Left ventricle myocardium inferior (tissue), 1 donor: ENCODE measurements at regions not wholly inside any gene's neighbourhood (a gene's known extent, or its start where the extent isn't known, plus 50 kb on each side); places are given as distances from the start of the nearest gene placed in this dataset.
"Not testable (repeated sequence)": the region's sequence is repeated elsewhere in the genome, so short reads cannot be mapped to it uniquely, and the experiment has no call there.

Experiments
- DNase-seq: peaks from one replicate; pipeline ENCODE4 v3.0.0-alpha.2; 2020
- H3K27ac ChIP-seq: fragments of 200-600 bp; replicated peaks from 2 replicates; pipeline ENCODE4 v1.8.0; 2021
- H3K27me3 ChIP-seq: fragments of 200-600 bp; 2 replicates; pipeline ENCODE4 v1.8.0; 2021; ENCODE audit warnings: low read depth
- H3K36me3 ChIP-seq: fragments of 200-600 bp; 2 replicates; pipeline ENCODE4 v1.8.0; 2021
- H3K4me1 ChIP-seq: fragments of 200-600 bp; 2 replicates; pipeline ENCODE4 v1.8.0; 2021
- H3K4me3 ChIP-seq: fragments of 200-600 bp; 2 replicates; pipeline ENCODE4 v1.8.0; 2021; ENCODE audit warnings: mild to moderate bottlenecking, moderate library complexity
- H3K9me3 ChIP-seq: fragments of 200-600 bp; replicated peaks from 2 replicates; pipeline ENCODE4 v1.8.0; 2021
- intact Hi-C: fragments of 100-400 bp; cut with micrococcal nuclease; formaldehyde crosslinking; loops from one replicate; pipeline ENCODE4 v1.11.0; 2022
- TF ChIP-seq, protein P1 (sequence below): fragments of 200-600 bp; IDR thresholded peaks from 2 replicates; pipeline ENCODE4 v1.8.0; 2021; ENCODE audit warnings: antibody characterized with exemption, mild to moderate bottlenecking, borderline replicate concordance
- donor health status: DM: no; HTN: yes; CAD: no; lungs with severe emphysema.

DNA sequence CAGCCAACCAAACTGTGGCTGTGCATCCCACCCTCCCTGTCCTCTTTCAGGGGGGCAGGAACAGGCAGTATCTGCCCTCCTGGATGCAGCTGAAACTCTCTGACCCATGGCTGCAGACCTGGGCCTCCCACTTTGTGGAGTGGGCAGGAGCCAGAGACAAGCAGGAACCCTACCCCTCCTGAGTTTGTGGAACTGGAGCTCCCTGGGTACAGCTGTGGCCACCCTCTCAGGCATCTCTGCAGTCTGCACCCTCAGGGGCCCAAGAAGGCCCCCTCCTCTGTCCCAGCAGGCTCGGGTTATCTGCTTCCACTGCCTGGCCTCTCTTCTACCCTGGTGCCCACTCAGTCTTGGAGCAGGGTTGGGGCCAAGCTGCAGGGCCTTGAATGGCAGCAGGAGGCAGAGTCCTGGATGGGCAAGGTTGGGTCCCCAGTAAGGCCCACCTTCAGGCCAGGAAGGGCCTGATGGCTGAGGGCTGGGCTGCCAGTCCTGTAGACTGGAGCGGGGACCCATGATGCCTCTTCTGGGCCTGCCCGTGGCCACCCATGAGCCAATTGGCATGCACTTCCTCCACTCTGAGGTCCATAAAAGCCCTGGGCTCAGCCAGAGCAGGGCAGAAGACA, 619.9 kb downstream of the KIF4B start:
- TF ChIP-seq, protein P1, sequence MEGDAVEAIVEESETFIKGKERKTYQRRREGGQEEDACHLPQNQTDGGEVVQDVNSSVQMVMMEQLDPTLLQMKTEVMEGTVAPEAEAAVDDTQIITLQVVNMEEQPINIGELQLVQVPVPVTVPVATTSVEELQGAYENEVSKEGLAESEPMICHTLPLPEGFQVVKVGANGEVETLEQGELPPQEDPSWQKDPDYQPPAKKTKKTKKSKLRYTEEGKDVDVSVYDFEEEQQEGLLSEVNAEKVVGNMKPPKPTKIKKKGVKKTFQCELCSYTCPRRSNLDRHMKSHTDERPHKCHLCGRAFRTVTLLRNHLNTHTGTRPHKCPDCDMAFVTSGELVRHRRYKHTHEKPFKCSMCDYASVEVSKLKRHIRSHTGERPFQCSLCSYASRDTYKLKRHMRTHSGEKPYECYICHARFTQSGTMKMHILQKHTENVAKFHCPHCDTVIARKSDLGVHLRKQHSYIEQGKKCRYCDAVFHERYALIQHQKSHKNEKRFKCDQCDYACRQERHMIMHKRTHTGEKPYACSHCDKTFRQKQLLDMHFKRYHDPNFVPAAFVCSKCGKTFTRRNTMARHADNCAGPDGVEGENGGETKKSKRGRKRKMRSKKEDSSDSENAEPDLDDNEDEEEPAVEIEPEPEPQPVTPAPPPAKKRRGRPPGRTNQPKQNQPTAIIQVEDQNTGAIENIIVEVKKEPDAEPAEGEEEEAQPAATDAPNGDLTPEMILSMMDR, result no peak
- H3K4me3 ChIP-seq, result no peak overlapping the region
- intact Hi-C loops, result no loop called here
- H3K27me3 ChIP-seq, result no peaks in the 10 kb centered on the region
- no peak overlapping the region for H3K27ac ChIP-seq
- no peak for DNase-seq
- no peaks in the 10 kb centered on the region for H3K4me1 ChIP-seq
- no peaks in the 10 kb centered on the region for H3K36me3 ChIP-seq
- no peaks in the 10 kb centered on the region for H3K9me3 ChIP-seq

DNA sequence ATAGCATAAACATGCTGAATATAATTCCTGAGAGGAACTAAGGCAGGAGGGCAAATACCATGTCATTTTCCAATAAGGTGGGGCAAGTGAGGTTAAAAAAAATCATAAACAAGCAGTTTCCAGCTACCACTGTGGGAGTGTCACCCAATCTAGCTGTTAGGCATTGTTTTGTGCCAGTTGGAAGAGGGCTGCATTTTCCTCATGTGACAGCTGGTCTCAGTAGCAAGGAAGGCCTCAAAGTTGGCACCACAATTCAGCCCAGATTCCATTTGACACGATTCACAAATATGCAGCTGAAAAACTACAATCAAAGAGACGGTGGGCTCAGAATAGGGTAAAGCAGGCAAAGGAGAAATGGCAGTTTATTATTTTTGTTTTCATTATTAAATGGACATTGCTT, 636.1 kb downstream of the KIF4B start:
- Histone ChIP-seq H3K4me3 (no peak overlapping the region), H3K36me3 (no peaks in the 10 kb centered on the region), H3K9me3 (no peaks in the 10 kb centered on the region), H3K27ac (no peak overlapping the region), H3K27me3 (no peaks in the 10 kb centered on the region), H3K4me1 (peaks cover 5% of the 10 kb centered on the region)
- intact Hi-C loops, result no loop called here
- TF ChIP-seq, protein P1, result no peak
- DNase-seq, result no peak

DNA sequence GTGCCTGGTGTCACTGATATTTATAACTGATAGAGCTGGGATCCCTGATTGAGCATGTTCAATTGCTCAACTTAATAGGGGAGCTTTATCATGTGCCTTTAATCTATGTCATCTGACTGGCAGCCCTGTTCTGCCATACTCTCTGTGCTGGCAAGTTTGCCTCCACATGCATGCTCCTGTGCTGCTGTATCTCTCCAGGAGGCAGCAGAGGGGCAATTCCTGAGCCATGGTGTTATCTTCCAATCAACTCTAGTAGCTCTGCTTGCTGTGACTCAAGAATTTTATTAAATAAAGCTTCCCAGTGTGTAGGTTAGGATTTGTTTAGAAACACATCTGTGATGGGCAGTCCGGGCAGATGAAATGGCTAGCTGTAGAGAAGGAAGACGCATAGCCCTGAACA, 642.0 kb downstream of the KIF4B start:
- TF ChIP-seq, protein P1, result no peak
- Histone ChIP-seq H3K27me3 (no peaks in the 10 kb centered on the region), H3K4me3 (no peak overlapping the region), H3K9me3 (no peaks in the 10 kb centered on the region), H3K27ac (no peak overlapping the region), H3K36me3 (no peaks in the 10 kb centered on the region), H3K4me1 (no peaks in the 10 kb centered on the region)
- intact Hi-C loops, result no loop called here
- DNase-seq, result no peak

DNA sequence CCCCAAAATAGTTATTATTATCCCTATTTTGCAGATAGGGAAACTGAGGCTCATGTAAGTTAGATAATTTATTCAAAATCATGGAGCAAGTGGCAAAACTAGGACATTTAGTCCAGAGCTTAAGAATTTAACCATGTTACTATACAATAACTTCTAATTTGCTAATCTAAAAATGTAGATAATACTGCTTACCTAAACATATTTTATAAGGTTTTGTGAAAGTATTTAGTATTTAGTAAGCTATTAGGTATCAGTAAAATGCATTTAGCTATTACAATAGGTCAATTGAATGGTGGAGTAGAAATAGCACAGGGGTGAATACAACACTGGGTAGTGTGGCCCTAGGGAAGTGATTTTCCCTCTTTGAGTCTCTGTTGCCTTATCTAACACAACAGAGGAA, 648.3 kb downstream of the KIF4B start:
- Histone ChIP-seq H3K9me3 (no peaks in the 10 kb centered on the region), H3K27me3 (no peaks in the 10 kb centered on the region), H3K36me3 (no peaks in the 10 kb centered on the region), H3K4me3 (no peak overlapping the region), H3K4me1 (no peaks in the 10 kb centered on the region), H3K27ac (no peak overlapping the region)
- intact Hi-C loops, result no loop called here
- TF ChIP-seq, protein P1, result no peak
- no peak for DNase-seq

DNA sequence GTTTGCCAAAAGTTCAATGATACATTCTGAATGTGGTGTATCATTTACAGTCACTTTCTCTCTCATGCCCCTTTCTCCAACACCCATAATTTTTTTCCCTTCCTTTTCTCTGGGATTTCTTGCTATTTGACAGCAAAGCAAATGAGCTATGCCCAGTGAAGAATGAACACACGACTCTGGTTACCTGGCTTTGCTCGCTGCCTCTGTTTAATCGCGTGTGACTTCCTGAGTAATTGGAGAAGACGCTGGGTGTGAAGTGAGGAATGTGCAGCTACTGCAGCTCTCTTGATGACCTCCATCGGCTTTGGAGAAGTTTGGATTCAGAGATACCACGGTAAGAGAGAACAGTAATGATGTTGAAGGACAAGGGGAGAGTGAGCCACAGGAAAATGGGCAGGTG, 651.8 kb downstream of the KIF4B start:
- Histone ChIP-seq H3K27ac (no peak overlapping the region), H3K36me3 (no peaks in the 10 kb centered on the region), H3K9me3 (no peaks in the 10 kb centered on the region), H3K4me1 (no peaks in the 10 kb centered on the region), H3K4me3 (no peak overlapping the region), H3K27me3 (no peaks in the 10 kb centered on the region)
- TF ChIP-seq, protein P1, result no peak
- DNase-seq, result no peak
- intact Hi-C loops, result no loop called here

DNA sequence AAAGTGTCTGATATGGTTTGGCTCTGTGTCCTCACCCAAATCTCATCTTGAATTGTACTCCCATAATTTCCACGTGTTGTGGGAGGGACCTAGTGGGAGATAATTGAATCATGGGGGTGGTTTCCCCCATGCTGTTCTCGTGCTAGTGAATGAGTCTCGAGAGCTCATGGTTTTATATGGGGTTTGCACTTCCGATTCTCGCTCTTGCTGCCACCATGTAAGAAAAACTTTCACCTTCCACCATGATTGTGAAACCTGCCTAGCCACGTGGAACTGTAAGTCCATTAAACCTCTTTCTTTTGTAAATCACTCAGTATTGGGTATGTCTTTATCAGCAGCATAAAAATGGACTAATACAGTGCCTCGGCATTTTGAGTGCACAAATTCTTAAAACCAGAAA, 655.0 kb upstream of the SGCD start:
- H3K4me3 ChIP-seq, DNase-seq, H3K27ac ChIP-seq, H3K36me3 ChIP-seq, H3K4me1 ChIP-seq, intact Hi-C loops, H3K27me3 ChIP-seq: not testable (repeated sequence)
- H3K9me3 ChIP-seq, result peaks cover 25% of the 10 kb centered on the region
